ENCODE measurements at regions not wholly inside any gene's neighbourhood (a gene's known extent, or its start where the extent isn't known, plus 50 kb on each side); places are given as distances from the start of the nearest gene placed in this dataset.
"Not testable (repeated sequence)": the region's sequence is repeated elsewhere in the genome, so short reads cannot be mapped to it uniquely, and the experiment has no call there.

- Histone ChIP-seq H3K4me3 (no peak overlapping the region), H3K27ac (no peak overlapping the region)
- no peak for TF ChIP-seq CTCF (IDR thresholded peaks at IDR 0.05)
- DNase-seq (ENCODE audit: low spot score) = no peak
Observed at GRCh38 chr18:28269750-28270149, 92.8 kb upstream of the CDH2 start.

- no peak overlapping the region for H3K4me3 ChIP-seq
- no peak for TF ChIP-seq CTCF (IDR thresholded peaks at IDR 0.05)
- no peak for DNase-seq (ENCODE audit: low spot score)
- H3K27ac ChIP-seq = no peak overlapping the region
Observed at GRCh38 chr18:28267878-28268625, 91.1 kb upstream of the CDH2 start.

GRCh38 chr18:28267276-28267675 is 90.3 kb upstream of the CDH2 start:
- Histone ChIP-seq H3K27ac (no peak overlapping the region), H3K4me3 (no peak overlapping the region)
- no peak for DNase-seq (ENCODE audit: low spot score)
- TF ChIP-seq CTCF (IDR thresholded peaks at IDR 0.05) = no peak

GRCh38 chr18:28256166-28256565 is 79.2 kb upstream of the CDH2 start:
- TF ChIP-seq CTCF (IDR thresholded peaks at IDR 0.05) = no peak
- Histone ChIP-seq H3K27ac (no peak overlapping the region), H3K4me3 (no peak overlapping the region)
- DNase-seq (ENCODE audit: low spot score) = no peak

- no peak overlapping the region for H3K4me3 ChIP-seq
- H3K27ac ChIP-seq = no peak overlapping the region
- no peak for TF ChIP-seq CTCF (IDR thresholded peaks at IDR 0.05)
- DNase-seq (ENCODE audit: low spot score) = no peak
Observed at GRCh38 chr18:28248653-28249052, 71.7 kb upstream of the CDH2 start.

GRCh38 chr18:28240626-28241025 is 63.7 kb upstream of the CDH2 start:
- DNase-seq (ENCODE audit: low spot score); H3K4me3 ChIP-seq; H3K27ac ChIP-seq: not testable (repeated sequence)

- TF ChIP-seq CTCF (IDR thresholded peaks at IDR 0.05) = no peak
- no peak for DNase-seq (ENCODE audit: low spot score)
- H3K27ac ChIP-seq = no peak overlapping the region
- H3K4me3 ChIP-seq = no peak overlapping the region
Observed at GRCh38 chr18:28236487-28236886, 59.6 kb upstream of the CDH2 start.
